NCI-H146 (cell line): ENCODE measurements at regions not wholly inside any gene's neighbourhood (a gene's known extent, or its start where the extent isn't known, plus 50 kb on each side); places are given as distances from the start of the nearest gene placed in this dataset.

ENCODE experiments used
- DNase-seq: peaks from one replicate; lab custom pipeline; 2025; lab: John Stamatoyannopoulos, UW

DNA sequence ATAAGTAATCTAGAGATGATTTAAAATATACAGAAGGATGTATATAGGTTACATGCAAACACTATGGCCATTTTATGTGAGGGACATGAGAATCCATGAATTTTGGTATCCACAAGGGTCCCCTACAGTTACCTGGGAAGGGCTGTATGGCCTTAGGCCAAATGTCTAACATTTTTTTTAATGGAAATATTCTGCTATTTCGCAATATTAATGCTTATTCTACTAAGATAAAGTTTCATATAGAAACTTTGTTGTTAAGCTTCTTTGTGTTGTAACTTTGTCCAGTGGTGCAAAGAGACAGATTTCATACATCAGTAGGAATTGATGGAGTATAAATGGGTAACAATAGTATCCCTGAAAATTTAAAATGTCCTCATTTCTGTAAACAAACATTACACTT, 233.4 kb upstream of the THBS1 start:
- DNase-seq: no peak

DNA sequence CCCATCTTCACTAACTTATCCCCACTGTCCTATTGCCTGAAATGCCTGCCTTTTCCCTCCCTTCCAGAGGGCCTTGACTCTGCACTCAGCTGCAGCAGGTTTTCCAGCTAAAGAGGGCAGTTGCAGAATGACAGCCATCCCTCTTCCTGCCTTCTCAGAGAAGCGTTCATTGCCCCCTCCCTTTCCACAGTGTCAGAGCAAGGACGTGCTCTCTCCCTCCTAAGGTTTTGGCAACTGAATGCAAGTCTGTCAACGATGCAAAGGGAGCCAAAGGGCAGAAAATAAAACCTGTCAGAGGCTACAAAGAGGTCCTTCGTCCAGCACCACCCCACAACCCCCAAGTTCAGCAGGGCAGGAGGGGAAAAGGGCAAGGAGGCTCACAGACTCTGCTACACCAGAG, 230.1 kb upstream of the THBS1 start:
- DNase-seq: no peak

DNA sequence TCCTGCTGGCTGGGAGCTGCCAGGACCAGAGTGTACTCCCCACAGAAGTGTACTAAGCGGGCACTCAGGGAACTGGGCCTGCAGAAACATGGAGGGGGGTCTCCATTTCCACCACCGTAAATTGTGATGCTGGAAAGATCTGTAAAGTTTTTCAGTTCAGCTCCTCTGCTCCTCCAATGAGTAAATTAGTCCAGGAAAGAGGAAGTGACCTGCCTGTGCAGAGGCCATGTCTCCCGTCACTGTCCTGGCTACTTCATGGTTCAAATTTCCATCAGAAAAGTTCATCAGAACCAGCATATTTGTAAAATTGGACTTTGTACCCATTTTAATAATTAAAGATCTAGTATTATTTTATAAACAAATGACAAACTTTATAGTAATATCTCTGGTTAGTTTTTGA, 226.7 kb upstream of the THBS1 start:
- DNase-seq: no peak

DNA sequence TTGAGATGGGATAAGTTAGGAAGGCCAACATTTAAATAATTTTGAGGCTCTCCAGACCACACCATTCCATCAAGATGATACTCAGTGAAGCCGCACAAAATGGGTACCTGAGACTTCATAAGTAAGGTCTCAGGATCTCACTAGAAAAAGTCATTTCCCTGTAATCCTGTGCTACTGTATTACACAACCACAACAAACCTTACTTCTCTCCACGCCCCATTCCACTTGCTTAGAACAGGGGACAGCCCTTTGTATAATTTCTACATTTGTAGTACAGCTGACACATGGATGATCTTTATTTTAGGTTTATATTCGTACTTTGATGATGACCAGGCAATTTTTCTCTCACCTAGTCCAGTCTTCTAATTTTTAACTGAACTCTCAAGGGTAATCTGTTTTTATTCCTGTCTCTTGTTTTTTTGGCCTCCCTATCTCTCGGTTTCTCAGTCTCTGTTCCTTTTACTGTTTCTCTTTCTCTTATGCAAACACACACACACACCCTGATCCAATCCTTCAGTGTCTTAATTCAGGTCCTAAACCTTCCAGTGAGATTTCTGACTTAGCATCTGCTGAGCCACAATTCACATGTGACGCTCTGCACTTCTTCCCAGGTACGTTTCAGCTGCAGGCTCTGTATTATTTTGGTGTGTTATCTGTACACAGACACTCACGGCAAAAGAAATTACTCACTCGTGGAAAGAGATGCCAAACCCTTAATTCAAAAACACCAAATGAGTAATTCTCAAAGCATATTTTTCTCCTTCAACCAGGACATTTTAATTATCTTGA, 223.2 kb upstream of the THBS1 start:
- no peak for DNase-seq

DNA sequence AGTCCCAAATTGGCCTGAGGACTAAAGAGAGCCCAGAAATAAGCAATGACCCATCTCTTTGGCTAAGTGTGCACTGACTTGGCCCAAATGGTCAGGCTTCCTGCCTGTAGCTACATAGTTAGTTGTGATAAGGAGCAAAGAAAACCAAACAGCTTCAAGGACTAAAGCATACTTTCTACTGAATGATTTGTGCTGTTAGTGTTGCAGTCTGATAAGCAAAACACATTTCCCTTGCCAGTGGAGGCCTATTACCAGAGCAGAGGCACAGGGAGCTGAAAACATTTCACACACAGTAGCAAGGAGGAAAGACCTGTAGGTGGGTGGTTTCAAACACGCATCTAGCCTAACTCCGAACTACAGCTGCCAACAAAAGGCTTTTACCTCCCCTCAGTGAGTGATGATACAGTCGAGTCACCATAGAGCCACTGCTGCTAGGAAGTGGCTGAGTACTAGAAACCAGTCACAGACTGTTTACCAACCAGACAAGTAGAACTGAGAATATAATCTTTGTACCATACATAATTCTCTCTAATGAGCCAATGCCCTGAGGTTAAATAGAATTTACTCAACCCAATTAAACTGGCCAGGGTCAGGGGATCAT, 222.3 kb upstream of the THBS1 start:
- DNase-seq: no peak

DNA sequence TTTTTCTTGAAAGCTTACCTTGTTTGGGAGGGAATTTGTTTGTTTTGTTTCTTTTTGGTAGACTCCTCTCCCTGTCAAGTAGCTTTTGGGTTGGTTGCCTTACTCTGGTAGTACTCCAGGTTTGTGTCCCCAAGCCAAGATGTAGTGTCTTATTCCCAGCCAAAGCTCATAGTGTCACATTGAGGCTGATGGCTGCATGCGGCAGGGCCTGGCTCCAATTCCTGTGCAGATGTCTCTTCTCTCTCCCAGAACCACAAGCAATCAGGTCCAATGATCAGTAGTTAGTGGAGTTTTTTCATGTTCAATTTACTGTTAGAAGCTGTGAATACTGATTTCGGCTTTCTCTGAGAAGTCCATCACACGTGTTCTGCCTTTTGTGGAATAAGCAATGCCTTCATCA, 221.1 kb upstream of the THBS1 start:
- DNase-seq: no peak

DNA sequence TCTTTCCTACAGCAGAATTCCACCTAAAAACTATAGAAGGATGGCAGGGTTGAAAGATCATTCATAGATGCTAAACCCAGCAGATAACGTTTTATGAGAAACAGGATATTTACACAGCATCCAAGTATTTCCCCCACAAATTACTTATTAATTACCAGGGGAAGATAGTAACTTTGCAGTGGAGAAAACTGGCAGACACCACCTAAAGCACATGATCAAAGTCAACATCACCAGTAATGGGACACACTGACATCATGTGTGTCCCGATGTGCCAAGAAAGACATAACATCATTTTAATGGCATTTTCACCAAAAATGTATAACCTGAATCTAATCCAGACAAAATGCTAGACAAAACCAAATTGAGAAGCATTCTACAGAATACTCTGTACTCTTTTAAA, 220.4 kb upstream of the THBS1 start:
- no peak for DNase-seq

DNA sequence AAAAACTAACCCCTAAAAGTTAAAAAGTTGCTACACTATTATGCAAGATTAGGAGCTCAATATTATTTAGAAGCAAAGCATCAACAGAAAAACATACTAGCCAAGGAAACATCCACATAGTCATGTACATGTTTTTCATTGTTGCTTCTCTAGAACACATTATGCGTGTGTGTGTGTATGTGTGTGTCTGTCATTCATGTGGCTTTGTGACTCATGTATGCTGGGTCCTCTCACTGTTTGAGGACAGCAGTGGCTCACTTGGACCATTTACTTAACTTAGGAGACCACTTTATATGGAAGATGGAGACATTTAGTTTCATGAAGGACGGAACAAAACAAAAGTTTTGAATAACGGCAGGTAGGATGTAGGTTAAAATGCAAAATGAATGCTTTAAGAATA, 219.4 kb upstream of the THBS1 start:
- DNase-seq: no peak

DNA sequence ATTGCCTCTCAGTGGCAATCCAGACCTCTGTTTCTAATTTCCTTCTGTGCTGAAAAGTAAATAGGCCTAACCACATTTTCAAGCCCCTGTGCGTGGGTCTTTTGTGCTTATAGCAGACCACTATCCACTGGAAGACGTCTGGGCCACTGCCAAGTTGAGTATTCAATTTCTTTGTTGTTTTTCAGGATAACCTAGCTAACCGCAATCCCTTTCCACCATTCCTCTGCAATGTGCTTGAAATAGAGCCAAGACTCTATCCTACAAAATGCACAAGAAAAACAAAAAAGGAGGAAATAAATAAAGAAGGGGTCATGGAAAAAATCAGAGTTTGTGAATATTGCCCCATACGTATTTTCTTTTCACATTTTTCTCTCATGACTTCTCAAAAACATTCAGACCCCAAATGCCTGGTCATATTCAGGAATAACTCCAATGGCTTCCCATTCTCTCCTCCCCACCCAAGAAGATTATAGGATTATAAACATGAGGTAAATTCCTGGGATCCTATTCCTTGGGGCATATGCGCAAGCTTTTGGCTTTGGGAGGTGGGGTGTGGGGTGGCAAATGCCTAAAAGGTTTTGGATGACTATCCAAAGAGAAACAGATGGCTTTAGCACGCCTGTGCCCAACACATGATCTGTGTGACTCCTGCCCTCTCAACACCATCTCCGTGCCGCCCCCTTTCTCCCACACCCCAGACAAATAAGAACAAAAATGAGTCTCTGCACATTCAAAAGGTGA, 217.9 kb upstream of the THBS1 start:
- no peak for DNase-seq

DNA sequence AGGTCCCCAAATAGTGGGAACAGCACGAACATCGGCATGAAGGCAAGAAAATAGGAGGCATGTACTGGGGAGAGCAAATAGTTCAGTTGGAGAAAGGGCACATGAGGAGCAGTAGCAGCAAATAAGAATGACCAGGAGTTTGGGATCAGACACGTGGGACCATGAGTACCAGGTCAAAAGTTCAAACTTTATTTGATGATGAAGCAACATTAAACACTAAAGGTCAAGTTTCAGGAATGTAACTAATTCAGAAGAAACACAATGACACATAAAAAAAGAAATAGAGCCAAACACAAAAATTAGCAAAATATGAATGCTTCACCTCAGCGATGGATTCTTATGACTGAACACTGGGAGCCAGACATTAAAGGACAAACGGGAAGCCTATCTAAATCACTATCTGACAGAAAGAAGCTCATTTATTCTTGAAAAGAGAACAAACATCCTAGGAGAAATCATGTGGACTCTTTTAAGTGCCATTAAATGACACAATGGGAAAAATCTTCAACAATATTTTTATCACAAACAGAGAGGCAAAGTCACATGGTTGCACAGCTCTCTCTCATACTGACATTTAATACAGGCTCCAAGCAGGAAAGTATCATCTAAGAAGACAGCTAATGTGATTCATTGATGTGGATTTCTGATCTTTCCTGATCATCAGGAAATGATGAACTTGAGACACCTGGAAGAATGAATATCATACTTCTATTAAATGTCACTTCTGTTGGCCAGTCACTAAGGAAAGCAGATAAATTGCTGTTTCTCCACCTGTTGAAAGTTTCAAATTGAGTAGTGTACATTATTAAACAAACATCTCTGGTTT, 216.9 kb upstream of the THBS1 start:
- DNase-seq: no peak

DNA sequence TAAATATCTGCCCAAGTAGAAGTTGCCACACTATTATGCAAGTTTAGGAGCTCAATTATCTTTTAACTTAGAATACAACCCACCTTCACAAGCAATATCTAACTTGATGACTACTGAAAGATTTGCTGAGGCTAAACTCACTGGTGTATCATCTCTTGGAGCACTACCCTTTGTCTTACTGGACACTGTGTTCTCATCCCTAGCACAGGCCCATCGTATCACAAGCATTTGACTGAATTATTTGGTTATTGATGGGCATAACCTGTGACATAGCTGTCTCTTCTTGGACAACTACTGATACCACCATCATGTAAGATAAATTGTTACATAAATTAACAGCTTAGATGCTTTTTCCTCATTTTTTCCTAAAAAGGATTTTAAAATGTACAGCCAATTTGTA, 216.2 kb upstream of the THBS1 start:
- DNase-seq: no peak

DNA sequence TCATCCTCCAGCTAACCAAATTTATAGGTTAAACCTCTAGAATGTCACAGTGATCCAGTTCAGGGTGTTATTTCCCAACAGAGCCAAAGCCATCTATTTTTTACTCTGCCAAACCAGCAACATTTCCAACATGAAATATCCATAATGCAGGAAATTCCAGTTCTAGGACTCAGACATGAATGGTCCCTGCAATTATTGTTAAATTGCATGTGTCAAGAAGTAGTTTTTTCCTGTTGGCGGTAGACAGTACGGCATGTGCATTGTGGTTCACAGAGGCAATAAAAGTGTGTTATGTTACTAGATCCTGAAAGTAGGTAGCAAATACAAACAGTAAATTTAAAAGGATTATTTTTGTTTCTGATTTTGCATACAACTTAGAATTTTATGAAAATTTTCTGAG, 215.7 kb upstream of the THBS1 start:
- no peak for DNase-seq

DNA sequence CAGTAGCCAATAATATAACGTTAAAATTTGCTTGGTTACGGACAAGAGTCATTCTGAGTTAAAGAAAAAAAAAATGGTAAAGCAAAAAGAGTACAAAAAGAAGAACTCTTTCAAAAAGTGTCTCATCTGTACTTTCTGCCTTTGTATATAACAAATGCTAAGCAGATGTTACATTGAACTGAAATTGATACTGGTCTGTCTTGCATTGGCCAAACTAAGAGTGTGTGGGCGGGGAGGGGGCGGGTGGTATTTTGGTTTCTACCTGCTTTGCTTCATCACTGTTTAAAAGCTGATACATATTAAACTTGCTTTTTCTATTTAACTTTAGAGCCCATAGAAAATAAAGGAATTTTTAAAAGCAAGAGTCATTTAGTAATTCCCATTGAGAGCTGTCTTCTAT, 215.0 kb upstream of the THBS1 start:
- DNase-seq: no peak

DNA sequence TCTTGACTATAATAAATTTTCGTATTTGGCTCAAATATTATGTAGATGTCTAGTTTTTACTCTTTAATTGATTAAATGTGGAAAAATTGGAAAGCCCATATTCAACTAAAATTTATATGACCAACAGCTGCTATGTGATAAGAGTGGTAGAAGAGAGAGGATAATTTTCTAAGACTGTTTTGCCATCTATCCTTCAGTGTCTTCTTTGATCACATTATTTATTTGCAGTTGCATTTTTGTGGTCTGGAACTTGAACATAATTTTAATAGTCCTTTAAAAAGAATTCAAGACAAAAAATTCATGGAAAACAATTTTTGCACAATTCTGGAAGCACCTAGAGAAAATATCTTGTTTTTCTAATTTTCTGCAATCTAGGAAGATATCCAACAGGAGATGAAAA, 213.3 kb upstream of the THBS1 start:
- no peak for DNase-seq

DNA sequence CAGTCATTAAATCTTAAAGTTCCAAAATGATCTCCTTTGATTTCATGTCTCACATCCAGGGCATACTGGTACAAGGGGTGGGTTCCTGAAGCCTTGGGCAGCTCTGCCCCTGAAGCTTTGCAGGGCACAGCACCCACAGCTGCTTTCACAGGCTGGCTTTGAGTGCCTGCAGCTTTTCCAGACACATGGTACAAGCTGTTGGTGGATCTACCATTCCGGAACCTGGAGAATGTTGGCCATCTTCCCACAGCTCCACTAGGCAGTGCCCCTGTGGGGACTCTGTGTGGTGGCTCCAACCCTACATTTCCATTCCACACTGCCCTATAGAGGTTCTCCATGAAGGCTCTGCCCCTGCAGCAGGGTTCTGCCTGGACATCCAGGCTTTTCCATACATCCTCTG, 211.1 kb upstream of the THBS1 start:
- DNase-seq: no peak

DNA sequence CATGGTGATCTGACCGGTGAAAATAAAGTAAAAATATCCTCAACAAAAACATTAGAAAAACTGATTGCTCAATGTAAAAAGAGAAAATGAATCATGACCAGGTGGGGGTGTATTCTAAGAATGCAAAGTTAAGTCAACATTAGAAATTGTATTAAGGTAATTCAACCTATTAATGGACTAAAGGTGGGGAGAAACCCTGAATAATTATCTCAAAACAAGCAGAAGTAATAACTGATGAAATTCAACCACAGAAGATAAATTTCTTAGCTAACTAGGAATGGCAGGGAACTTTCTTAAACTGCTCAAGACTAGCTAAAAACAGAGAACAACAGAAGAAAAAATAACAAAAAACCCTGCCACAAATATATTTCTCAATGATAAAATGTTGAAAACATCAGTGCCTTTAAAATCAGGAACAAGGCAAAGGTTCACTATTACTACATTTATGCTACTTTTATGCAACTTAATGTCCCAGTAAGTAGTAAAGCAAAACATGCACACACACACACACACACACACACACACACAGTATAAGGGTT, 204.4 kb upstream of the THBS1 start:
- no peak for DNase-seq

DNA sequence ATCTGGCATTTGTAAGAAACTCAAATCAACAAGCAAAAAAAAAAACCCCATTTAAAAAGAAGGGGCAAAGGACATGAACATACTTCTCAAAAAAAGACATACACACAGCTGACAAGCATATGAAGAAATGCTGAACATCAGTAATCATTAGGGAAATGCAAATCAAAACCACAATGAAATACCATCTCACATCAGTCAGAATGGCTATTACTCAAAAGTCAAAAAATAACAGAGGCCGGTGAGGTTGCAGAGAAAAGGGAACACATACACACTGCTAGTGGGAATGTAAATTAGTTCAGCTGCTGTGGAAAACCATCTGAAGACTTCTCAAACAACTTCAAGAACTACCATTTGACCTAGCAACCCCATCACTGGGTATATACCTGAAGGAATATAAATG, 199.4 kb upstream of the THBS1 start:
- no peak for DNase-seq

DNA sequence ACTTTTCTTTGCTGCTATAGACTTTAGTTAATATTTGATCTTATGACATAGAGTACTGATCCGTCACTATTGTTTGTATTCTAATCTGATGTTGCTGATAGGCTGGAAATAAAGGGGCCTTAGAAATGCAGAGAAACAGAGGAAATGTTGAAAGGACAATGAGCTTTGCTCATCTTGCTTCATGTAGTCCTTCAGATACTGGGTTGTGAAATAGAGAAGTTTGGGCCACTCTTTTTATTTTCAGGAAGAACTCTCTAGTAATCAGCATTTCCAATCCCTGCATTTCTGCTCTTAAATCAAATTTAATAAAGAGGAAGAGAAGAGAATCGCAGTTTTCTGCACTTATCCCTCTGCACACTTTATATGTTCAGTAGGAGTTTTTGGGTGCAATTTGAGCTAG, 192.8 kb upstream of the THBS1 start:
- DNase-seq: no peak

DNA sequence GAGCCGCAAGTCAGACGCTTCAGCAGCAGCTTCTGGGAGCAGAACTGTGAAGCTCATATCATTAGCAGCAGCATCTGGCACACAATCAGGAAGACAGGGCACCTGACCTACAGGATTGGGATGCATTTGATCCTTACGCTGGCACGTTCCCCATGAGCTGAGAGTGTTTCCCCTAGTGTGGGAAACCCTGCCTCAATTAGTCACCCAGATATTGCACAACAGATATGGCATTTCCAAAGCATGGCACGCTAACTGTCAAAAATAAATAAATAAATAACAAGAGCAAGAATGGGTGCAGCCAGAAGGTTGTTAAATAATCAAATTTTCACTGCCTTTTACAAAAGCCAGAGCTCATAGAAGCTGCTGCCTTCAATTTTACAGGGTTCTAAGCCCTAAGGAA, 189.6 kb upstream of the THBS1 start:
- DNase-seq: no peak

DNA sequence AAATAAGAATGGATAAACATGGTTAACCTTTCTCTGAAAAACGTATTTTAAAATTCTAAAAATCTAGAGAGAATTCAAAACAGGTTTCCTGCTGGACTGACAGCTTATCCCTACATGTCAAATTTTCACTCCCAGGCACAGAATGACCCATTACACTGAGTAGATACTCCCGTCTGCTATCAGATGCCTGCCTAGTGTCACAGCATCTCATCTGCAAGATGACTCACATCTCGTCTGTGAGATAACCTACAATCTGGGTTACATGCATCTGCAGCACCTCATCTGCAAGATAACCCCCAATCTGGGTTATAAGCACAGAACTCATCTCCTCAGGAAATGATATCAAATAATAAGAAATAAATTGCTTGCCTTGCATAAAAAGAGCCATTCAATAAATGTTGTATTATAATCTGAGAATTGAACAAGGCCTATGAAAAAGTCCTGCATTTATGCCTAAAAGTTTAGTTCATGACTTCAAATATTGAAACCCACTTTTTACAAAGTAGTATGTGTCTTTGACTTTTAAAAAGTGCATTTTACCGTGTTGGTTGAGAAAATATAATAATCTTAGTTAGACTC, 188.3 kb upstream of the THBS1 start:
- DNase-seq: peak; percentile 5

DNA sequence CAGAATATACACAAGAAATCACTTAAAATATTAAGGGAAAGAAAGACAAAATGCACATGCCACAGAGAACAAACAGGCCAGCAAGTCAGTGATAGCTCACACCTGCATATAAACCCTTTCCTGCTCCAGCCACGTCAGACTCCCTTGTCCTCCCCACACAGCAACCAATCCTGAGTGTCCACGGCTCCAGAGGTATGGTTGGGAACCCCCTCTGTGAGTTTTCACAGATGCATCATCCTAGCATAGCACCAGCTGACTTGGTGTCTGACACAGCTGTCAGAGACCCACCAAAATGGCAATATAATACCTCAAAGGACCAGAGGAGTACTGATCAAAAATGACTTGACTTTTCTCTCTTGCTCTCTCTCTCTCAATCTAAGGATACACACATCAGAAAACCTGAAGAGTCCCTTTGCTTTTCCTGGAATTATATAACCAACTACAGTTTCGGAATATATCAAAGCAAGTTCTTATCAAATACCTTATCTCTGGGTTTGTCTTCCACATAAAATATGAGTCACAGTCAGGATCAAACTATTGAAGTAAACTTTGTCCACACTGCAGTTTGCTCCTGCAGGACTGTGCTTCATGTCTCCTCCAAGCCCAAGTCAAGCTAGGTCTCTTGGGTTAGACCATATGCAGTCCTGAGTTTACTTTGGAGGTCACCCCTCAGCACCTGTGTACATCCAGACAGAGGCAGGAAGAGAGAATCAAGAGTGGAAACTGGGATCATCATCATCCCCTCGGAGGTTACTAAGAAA, 187.1 kb upstream of the THBS1 start:
- no peak for DNase-seq
